Fibroblast of lung (primary cell): ENCODE measurements at regions not wholly inside any gene's neighbourhood (a gene's known extent, or its start where the extent isn't known, plus 50 kb on each side); places are given as distances from the start of the nearest gene placed in this dataset.

Experiments used
- DNase-seq, 2 donors: peaks; one replicate each; pipeline versions ENCODE4 v3.0.0 to v3.0.0-alpha.2; 2010; ENCODE audit warnings: low read depth in 2 of 2
- H2AFZ ChIP-seq: 2 replicates; pipeline ENCODE4 v1.5.1; 2012; ENCODE audit warnings: low read length, control low read depth, inconsistent platforms
- H3K27ac ChIP-seq: 2 replicates; pipeline ENCODE4 v1.5.1; 2011; ENCODE audit warnings: low read length, control low read depth; ENCODE audit not compliant: insufficient read depth
- H3K27me3 ChIP-seq: 2 replicates; pipeline ENCODE4 v1.5.1; 2011; ENCODE audit warnings: mild to moderate bottlenecking, low read length; ENCODE audit not compliant: control insufficient read depth, insufficient read depth
- H3K36me3 ChIP-seq: 2 replicates; pipeline ENCODE4 v1.5.1; 2011; ENCODE audit warnings: low read length; ENCODE audit not compliant: control insufficient read depth, insufficient read depth
- H3K4me1 ChIP-seq: 2 replicates; pipeline ENCODE4 v1.5.1; 2011; ENCODE audit warnings: low read length; ENCODE audit not compliant: control insufficient read depth, insufficient read depth; ENCODE audit errors: extremely low read depth
- H3K4me2 ChIP-seq: 2 replicates; pipeline ENCODE4 v1.5.1; 2011; ENCODE audit warnings: low read length, control low read depth; ENCODE audit not compliant: insufficient read depth; ENCODE audit errors: extremely low read depth
- H3K4me3 ChIP-seq, 4 experiments: fragments of 200-600 bp in 1 of 4; sonication (generic) in 1 of 4; replicated peaks in 1 of 4; 2 replicates each; pipeline ENCODE4 v1.5.1; 2011 to 2016; ENCODE audit warnings: low read length in 4 of 4, low read depth in 3 of 4, mild to moderate bottlenecking in 3 of 4, control low read depth in 2 of 4, inconsistent platforms in 1 of 4, mixed read lengths in 1 of 4; ENCODE audit not compliant: insufficient read depth in 1 of 4; ENCODE audit errors: control extremely low read depth in 1 of 4
- H3K79me2 ChIP-seq: 2 replicates; pipeline ENCODE4 v1.5.1; 2012; ENCODE audit warnings: mild to moderate bottlenecking, low read length, inconsistent platforms; ENCODE audit not compliant: control insufficient read depth, insufficient read depth
- H3K9ac ChIP-seq: 2 replicates; pipeline ENCODE4 v1.5.1; 2011; ENCODE audit warnings: mild to moderate bottlenecking, low read length, control low read depth; ENCODE audit not compliant: insufficient read depth
- H3K9me3 ChIP-seq: 2 replicates; pipeline ENCODE4 v1.5.1; 2012; ENCODE audit warnings: low read depth, low read length; ENCODE audit not compliant: control insufficient read depth, insufficient read depth
- H4K20me1 ChIP-seq: 2 replicates; pipeline ENCODE4 v1.5.1; 2011; ENCODE audit warnings: low read length; ENCODE audit not compliant: control insufficient read depth, insufficient read depth; ENCODE audit errors: extremely low read depth
- EZH2 ChIP-seq: IDR thresholded peaks from 2 replicates; pipeline ENCODE4 v1.5.1; 2012; ENCODE audit warnings: low read length, control low read depth, mild to moderate bottlenecking; ENCODE audit errors: missing control alignments
- TF ChIP-seq, protein P1 (sequence below), 2 donors: IDR thresholded peaks in 1 of 2; conservative IDR thresholded peaks in 1 of 2; 1 replicate in 1 of 2; 2 replicates in 1 of 2; pipeline ENCODE4 v1.5.1; 2011 to 2012; ENCODE audit warnings: low read length in 2 of 2, control low read depth in 1 of 2, inconsistent platforms in 1 of 2, low read depth in 1 of 2, mild to moderate bottlenecking in 1 of 2

GRCh38 chr17:71941920-71942319 lies 178.9 kb upstream of the SOX9 start:
- no peak overlapping the region for H3K27ac ChIP-seq
- no peaks in the 10 kb centered on the region for H3K27me3 ChIP-seq
- DNase-seq: no peak
- no peaks in the 10 kb centered on the region for H3K36me3 ChIP-seq
- H3K9me3 ChIP-seq: no peaks in the 10 kb centered on the region
- H3K79me2 ChIP-seq: no peaks in the 10 kb centered on the region
- H3K4me2 ChIP-seq: no peak overlapping the region
- H3K4me1 ChIP-seq: no peaks in the 10 kb centered on the region
- no peak overlapping the region for H3K4me3 ChIP-seq
- H2AFZ ChIP-seq: no peak overlapping the region
- no peak overlapping the region for H3K9ac ChIP-seq
- TF ChIP-seq EZH2: no peak
- TF ChIP-seq, protein P1, sequence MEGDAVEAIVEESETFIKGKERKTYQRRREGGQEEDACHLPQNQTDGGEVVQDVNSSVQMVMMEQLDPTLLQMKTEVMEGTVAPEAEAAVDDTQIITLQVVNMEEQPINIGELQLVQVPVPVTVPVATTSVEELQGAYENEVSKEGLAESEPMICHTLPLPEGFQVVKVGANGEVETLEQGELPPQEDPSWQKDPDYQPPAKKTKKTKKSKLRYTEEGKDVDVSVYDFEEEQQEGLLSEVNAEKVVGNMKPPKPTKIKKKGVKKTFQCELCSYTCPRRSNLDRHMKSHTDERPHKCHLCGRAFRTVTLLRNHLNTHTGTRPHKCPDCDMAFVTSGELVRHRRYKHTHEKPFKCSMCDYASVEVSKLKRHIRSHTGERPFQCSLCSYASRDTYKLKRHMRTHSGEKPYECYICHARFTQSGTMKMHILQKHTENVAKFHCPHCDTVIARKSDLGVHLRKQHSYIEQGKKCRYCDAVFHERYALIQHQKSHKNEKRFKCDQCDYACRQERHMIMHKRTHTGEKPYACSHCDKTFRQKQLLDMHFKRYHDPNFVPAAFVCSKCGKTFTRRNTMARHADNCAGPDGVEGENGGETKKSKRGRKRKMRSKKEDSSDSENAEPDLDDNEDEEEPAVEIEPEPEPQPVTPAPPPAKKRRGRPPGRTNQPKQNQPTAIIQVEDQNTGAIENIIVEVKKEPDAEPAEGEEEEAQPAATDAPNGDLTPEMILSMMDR (conservative IDR thresholded peaks at IDR 0.05 in 1 of 2, IDR thresholded peaks at IDR 0.05 in 1 of 2; ENCODE audit: low read depth in 1 of 2, low read length in 2 of 2): no peak
- H4K20me1 ChIP-seq: no peaks in the 10 kb centered on the region

DNA sequence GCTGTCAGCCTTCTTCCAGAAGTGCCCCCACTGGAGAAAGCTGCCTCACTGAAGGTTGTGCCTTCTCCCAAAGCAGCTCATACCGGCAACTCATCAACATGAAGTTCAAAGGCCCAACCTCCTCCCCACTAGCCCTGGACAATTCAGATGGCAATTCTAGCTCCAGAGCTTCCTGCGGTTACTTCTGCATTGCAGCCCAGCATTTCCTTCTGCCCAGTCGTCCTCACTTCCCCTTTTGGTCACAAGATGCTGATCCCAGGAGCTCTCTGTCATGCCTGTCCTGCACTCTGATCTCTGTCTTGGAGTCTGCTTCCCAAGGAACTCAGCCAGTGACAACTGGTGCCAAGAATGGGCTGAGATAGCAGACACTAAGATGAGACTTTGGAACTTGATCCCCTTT lies 178.2 kb upstream of the SOX9 start:
- no peak overlapping the region for H3K9ac ChIP-seq
- no peaks in the 10 kb centered on the region for H3K79me2 ChIP-seq
- no peaks in the 10 kb centered on the region for H3K27me3 ChIP-seq
- H3K9me3 ChIP-seq: no peaks in the 10 kb centered on the region
- no peak for DNase-seq
- TF ChIP-seq, protein P1 (conservative IDR thresholded peaks at IDR 0.05 in 1 of 2, IDR thresholded peaks at IDR 0.05 in 1 of 2; ENCODE audit: low read depth in 1 of 2, low read length in 2 of 2): no peak
- H3K4me2 ChIP-seq: no peak overlapping the region
- no peaks in the 10 kb centered on the region for H3K36me3 ChIP-seq
- no peak overlapping the region for H2AFZ ChIP-seq
- H3K27ac ChIP-seq: no peak overlapping the region
- no peak overlapping the region for H3K4me3 ChIP-seq
- no peaks in the 10 kb centered on the region for H3K4me1 ChIP-seq
- H4K20me1 ChIP-seq: no peaks in the 10 kb centered on the region

- no peaks in the 10 kb centered on the region for H3K27me3 ChIP-seq
- H3K79me2 ChIP-seq: no peaks in the 10 kb centered on the region
- no peak overlapping the region for H3K4me2 ChIP-seq
- no peaks in the 10 kb centered on the region for H3K36me3 ChIP-seq
- no peak overlapping the region for H3K9ac ChIP-seq
- TF ChIP-seq, protein P1 (conservative IDR thresholded peaks at IDR 0.05 in 1 of 2, IDR thresholded peaks at IDR 0.05 in 1 of 2; ENCODE audit: low read depth in 1 of 2, low read length in 2 of 2): no peak
- TF ChIP-seq EZH2: no peak
- H3K27ac ChIP-seq: no peak overlapping the region
- no peak overlapping the region for H2AFZ ChIP-seq
- no peaks in the 10 kb centered on the region for H4K20me1 ChIP-seq
- no peak for DNase-seq
- H3K9me3 ChIP-seq: no peaks in the 10 kb centered on the region
- no peak overlapping the region for H3K4me3 ChIP-seq
- H3K4me1 ChIP-seq: no peaks in the 10 kb centered on the region
Observed at GRCh38 chr17:71948703-71949422, 172.0 kb upstream of the SOX9 start.
